ENCODE measurements at regions not wholly inside any gene's neighbourhood (a gene's known extent, or its start where the extent isn't known, plus 50 kb on each side); places are given as distances from the start of the nearest gene placed in this dataset.

DNA sequence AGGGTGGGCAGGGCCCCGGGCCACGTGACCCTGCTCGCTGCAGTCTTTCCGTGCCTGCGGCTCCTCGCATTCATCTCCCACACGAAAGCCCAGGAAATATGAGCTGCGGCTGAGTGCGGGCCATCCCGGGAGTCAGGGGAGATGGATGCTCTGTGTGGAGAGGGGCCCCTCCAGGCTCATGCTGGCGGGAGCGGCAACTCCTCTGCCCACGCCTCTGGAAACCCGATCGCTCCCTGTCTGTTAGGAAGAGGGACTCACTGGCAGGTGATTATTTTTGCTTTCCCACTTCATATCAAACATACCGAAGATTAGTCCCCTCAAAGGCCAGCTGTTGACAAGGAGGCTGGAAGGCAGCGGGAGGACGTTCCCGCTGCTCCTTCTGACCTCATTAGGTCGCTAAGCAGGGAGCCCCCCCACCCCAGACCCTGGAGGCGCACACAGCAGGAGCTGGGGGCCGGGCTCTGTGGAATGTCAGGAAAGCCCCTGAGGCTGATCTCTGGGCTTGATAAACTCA is 228.5 kb downstream of the FOXL1 start:
- TF ChIP-seq BHLHE40 (IDR thresholded peaks at IDR 0.05; ENCODE audit: low read depth, low read length) (no peak), RNF2 (IDR thresholded peaks at IDR 0.05; ENCODE audit: borderline replicate concordance, low read depth) (no peak), EP300 (IDR thresholded peaks at IDR 0.05) (no peak)
- TF ChIP-seq, protein P1, sequence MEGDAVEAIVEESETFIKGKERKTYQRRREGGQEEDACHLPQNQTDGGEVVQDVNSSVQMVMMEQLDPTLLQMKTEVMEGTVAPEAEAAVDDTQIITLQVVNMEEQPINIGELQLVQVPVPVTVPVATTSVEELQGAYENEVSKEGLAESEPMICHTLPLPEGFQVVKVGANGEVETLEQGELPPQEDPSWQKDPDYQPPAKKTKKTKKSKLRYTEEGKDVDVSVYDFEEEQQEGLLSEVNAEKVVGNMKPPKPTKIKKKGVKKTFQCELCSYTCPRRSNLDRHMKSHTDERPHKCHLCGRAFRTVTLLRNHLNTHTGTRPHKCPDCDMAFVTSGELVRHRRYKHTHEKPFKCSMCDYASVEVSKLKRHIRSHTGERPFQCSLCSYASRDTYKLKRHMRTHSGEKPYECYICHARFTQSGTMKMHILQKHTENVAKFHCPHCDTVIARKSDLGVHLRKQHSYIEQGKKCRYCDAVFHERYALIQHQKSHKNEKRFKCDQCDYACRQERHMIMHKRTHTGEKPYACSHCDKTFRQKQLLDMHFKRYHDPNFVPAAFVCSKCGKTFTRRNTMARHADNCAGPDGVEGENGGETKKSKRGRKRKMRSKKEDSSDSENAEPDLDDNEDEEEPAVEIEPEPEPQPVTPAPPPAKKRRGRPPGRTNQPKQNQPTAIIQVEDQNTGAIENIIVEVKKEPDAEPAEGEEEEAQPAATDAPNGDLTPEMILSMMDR (IDR thresholded peaks at IDR 0.05) = no peak

Data from A549 (cell line).